Activated CD4-positive, alpha-beta T cell treated with anti-CD3 and anti-CD28 coated beads, Interleukin-10, Interleukin-2, amounts not matched to agents 100 ng/mL and 50 ng/mL, durations not matched to agents 16 hours and 8 hours (primary cell): ENCODE measurements at regions not wholly inside any gene's neighbourhood (a gene's known extent, or its start where the extent isn't known, plus 50 kb on each side); places are given as distances from the start of the nearest gene placed in this dataset.

Source experiments
- DNase-seq: peaks from one replicate; pipeline ENCODE4 v3.0.0-alpha.2; 2020

GRCh38 chr21:16597753-16598152 lies 868.0 kb downstream of the USP25 start:
- DNase-seq: no peak

GRCh38 chr21:16605597-16605996 lies 875.8 kb downstream of the USP25 start:
- DNase-seq: no peak

GRCh38 chr21:16606271-16606670 lies 876.5 kb downstream of the USP25 start:
- DNase-seq: no peak

- no peak for DNase-seq
Observed at GRCh38 chr21:16608209-16608830, 878.5 kb downstream of the USP25 start.

- no peak for DNase-seq
Observed at GRCh38 chr21:16619281-16619680, 889.5 kb downstream of the USP25 start.

GRCh38 chr21:16620786-16621320 lies 891.1 kb downstream of the USP25 start:
- no peak for DNase-seq

- DNase-seq: no peak
Observed at GRCh38 chr21:16624479-16625118, 888.2 kb upstream of the CXADR start.

GRCh38 chr21:16625491-16625890 lies 887.4 kb upstream of the CXADR start:
- DNase-seq: no peak

GRCh38 chr21:16633831-16634459 lies 878.9 kb upstream of the CXADR start:
- DNase-seq: no peak

GRCh38 chr21:16634515-16634914 lies 878.3 kb upstream of the CXADR start:
- no peak for DNase-seq

- DNase-seq: no peak
Observed at GRCh38 chr21:16640297-16641027, 872.4 kb upstream of the CXADR start.

GRCh38 chr21:16642353-16642752 lies 870.5 kb upstream of the CXADR start:
- DNase-seq: no peak

- DNase-seq: no peak
Observed at GRCh38 chr21:16644685-16645084, 868.2 kb upstream of the CXADR start.

- DNase-seq: no peak
Observed at GRCh38 chr21:16650714-16651366, 862.0 kb upstream of the CXADR start.

- DNase-seq: no peak
Observed at GRCh38 chr21:16651956-16652355, 860.9 kb upstream of the CXADR start.

- DNase-seq: no peak
Observed at GRCh38 chr21:16663436-16663835, 849.4 kb upstream of the CXADR start.

- DNase-seq: no peak
Observed at GRCh38 chr21:16667395-16667794, 845.4 kb upstream of the CXADR start.

- no peak for DNase-seq
Observed at GRCh38 chr21:16674949-16675348, 837.9 kb upstream of the CXADR start.

GRCh38 chr21:16676391-16676790 lies 836.5 kb upstream of the CXADR start:
- no peak for DNase-seq

GRCh38 chr21:16678429-16679160 lies 834.2 kb upstream of the CXADR start:
- no peak for DNase-seq

GRCh38 chr21:16695074-16695473 lies 817.8 kb upstream of the CXADR start:
- no peak for DNase-seq

GRCh38 chr21:16707274-16707673 lies 805.6 kb upstream of the CXADR start:
- DNase-seq: no peak
